BLaER1 treated with 17β-estradiol and CSF1 and Interleukin-3, amounts not matched to agents 10 nM and 100 nM (cell line): ENCODE measurements at regions not wholly inside any gene's neighbourhood (a gene's known extent, or its start where the extent isn't known, plus 50 kb on each side); places are given as distances from the start of the nearest gene placed in this dataset.

Experiments used
- H3K27ac ChIP-seq, 11 experiments: shearing (Covaris generic); formaldehyde crosslinking; 2 replicates each; pipeline ENCODE4 v1.8.1; 2022
- H3K27me3 ChIP-seq, 11 experiments: shearing (Covaris generic); formaldehyde crosslinking; 2 replicates each; pipeline ENCODE4 v1.8.1; 2022
- H3K36me3 ChIP-seq, 11 experiments: shearing (Covaris generic); formaldehyde crosslinking; 2 replicates each; pipeline ENCODE4 v1.8.1; 2022
- H3K4me1 ChIP-seq, 10 experiments: shearing (Covaris generic); formaldehyde crosslinking; 2 replicates each; pipeline ENCODE4 v1.8.1; 2022
- H3K4me2 ChIP-seq, 11 experiments: shearing (Covaris generic); formaldehyde crosslinking; 2 replicates each; pipeline ENCODE4 v1.8.1; 2022
- H3K4me3 ChIP-seq, 10 experiments: shearing (Covaris generic); formaldehyde crosslinking; 2 replicates each; pipeline ENCODE4 v1.8.1; 2022
- H3K9ac ChIP-seq, 11 experiments: shearing (Covaris generic); formaldehyde crosslinking; 2 replicates each; pipeline ENCODE4 v1.8.1; 2022
- H3K9me3 ChIP-seq, 11 experiments: shearing (Covaris generic); formaldehyde crosslinking; replicated peaks in 1 of 11; 2 replicates each; pipeline ENCODE4 v1.8.1; 2022
- H4K20me1 ChIP-seq, 11 experiments: shearing (Covaris generic); formaldehyde crosslinking; 2 replicates each; pipeline ENCODE4 v1.8.1; 2022
- Cebpa-rat ChIP-seq, 11 experiments: shearing (Covaris generic); IDR thresholded peaks; 2 replicates each; pipeline ENCODE4 v1.8.1; 2022

DNA sequence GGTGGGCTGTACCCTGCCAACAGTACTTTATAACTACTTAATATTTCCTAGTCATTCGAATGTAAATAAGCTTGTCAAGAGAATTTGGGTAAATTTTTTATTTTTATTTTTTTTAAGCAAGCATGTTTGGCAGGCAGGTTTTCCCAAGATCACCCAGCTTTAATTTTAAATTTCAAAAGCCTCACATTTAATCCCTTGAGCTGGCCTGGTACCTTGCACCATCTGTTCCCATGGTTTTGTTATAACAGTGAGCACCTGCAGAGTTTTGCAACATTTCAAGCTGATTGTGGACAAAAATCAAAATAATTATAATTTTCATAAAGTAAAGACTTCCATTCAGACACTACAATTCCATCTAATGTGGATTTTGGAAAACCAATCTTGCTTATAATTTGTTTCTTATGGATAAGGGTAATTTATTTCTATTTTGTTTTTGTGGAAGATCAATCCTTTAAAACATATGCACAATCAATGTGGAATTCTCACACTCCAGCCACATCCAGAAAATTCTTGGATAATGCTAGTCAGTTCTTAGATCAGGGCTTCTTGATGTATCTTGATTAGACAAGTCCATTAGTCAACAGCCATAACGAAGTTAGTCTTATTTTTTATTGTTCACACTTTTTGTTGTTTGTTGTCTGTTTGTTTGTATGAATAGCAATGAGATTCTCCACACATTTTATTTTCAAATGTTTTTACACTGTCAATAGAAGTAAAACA, 689.3 kb downstream of the NR4A2 start:
- H3K4me1 ChIP-seq = no peaks in the 10 kb centered on the region
- H4K20me1 ChIP-seq = no peaks in the 10 kb centered on the region
- no peak overlapping the region for H3K9ac ChIP-seq
- no peaks in the 10 kb centered on the region for H3K27me3 ChIP-seq
- H3K9me3 ChIP-seq = no peaks in the 10 kb centered on the region
- H3K36me3 ChIP-seq = no peaks in the 10 kb centered on the region
- H3K4me2 ChIP-seq = no peak overlapping the region
- no peak overlapping the region for H3K4me3 ChIP-seq
- no peak overlapping the region for H3K27ac ChIP-seq
- TF ChIP-seq Cebpa-rat (IDR thresholded peaks at IDR 0.05) = no peak

GRCh38 chr2:155633887-155634570, 698.5 kb downstream of the NR4A2 start:
- Histone ChIP-seq H3K4me2 (no peak overlapping the region), H3K27me3 (no peaks in the 10 kb centered on the region), H3K9me3 (no peaks in the 10 kb centered on the region), H3K4me1 (no peaks in the 10 kb centered on the region), H4K20me1 (no peaks in the 10 kb centered on the region), H3K4me3 (no peak overlapping the region), H3K9ac (no peak overlapping the region), H3K36me3 (no peaks in the 10 kb centered on the region), H3K27ac (no peak overlapping the region)
- no peak for TF ChIP-seq Cebpa-rat (IDR thresholded peaks at IDR 0.05)

GRCh38 chr2:155633060-155633839, 699.3 kb downstream of the NR4A2 start:
- Histone ChIP-seq H3K4me1 (no peaks in the 10 kb centered on the region), H4K20me1 (no peaks in the 10 kb centered on the region)

GRCh38 chr2:155630760-155631159, 701.8 kb downstream of the NR4A2 start:
- no peak overlapping the region for H3K9ac ChIP-seq
- no peaks in the 10 kb centered on the region for H3K4me1 ChIP-seq
- no peak overlapping the region for H3K4me2 ChIP-seq
- H3K4me3 ChIP-seq = no peak overlapping the region
- TF ChIP-seq Cebpa-rat (IDR thresholded peaks at IDR 0.05) = no peak
- no peak overlapping the region for H3K27ac ChIP-seq
- H3K27me3 ChIP-seq = no peaks in the 10 kb centered on the region
- H4K20me1 ChIP-seq = no peaks in the 10 kb centered on the region
- no peaks in the 10 kb centered on the region for H3K36me3 ChIP-seq
- no peaks in the 10 kb centered on the region for H3K9me3 ChIP-seq

More at GRCh38 chr2:155633060-155633839, 699.3 kb downstream of the NR4A2 start:
- no peak for TF ChIP-seq Cebpa-rat (IDR thresholded peaks at IDR 0.05)
- Histone ChIP-seq H3K9ac (no peak overlapping the region), H3K36me3 (no peaks in the 10 kb centered on the region), H3K4me3 (no peak overlapping the region), H3K9me3 (no peaks in the 10 kb centered on the region), H3K27ac (no peak overlapping the region), H3K4me2 (no peak overlapping the region), H3K27me3 (no peaks in the 10 kb centered on the region)

DNA sequence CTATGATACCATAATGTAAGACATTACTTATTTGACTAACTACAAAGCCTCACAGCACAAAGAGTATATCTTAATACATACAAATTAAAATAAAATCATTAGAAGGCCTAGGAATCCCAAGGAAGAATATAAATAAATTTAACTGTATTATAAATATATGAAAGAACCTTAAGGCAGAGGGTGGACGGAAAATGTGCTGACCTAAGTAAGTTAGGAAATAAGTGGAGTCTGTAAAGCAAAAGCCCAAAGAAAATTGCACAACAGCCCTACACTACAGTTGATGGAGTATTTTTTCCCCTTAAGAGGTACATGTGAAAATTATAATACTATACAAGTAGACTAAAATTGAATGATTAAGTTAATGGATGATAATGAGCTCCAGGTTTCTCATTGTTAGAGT, 710.1 kb downstream of the NR4A2 start:
- H3K27ac ChIP-seq = no peak overlapping the region
- no peak overlapping the region for H3K4me3 ChIP-seq
- H3K36me3 ChIP-seq = no peaks in the 10 kb centered on the region
- H3K4me2 ChIP-seq = no peak overlapping the region
- H3K9me3 ChIP-seq = no peaks in the 10 kb centered on the region
- H3K9ac ChIP-seq = no peak overlapping the region
- no peak for TF ChIP-seq Cebpa-rat (IDR thresholded peaks at IDR 0.05)
- H3K27me3 ChIP-seq = no peaks in the 10 kb centered on the region
- no peaks in the 10 kb centered on the region for H4K20me1 ChIP-seq
- no peaks in the 10 kb centered on the region for H3K4me1 ChIP-seq

GRCh38 chr2:155600914-155601760, 731.4 kb downstream of the NR4A2 start:
- Histone ChIP-seq H3K36me3 (no peaks in the 10 kb centered on the region), H3K4me1 (no peaks in the 10 kb centered on the region), H3K9me3 (peaks cover 0 to 15% (median 0%) of the 10 kb centered on the region in 11 experiments; a peak in 2 of 22 replicates), H3K4me3 (no peak overlapping the region), H3K27me3 (no peaks in the 10 kb centered on the region), H3K4me2 (no peak overlapping the region), H3K27ac (no peak overlapping the region), H3K9ac (no peak overlapping the region), H4K20me1 (no peaks in the 10 kb centered on the region)
- no peak for TF ChIP-seq Cebpa-rat (IDR thresholded peaks at IDR 0.05)

DNA sequence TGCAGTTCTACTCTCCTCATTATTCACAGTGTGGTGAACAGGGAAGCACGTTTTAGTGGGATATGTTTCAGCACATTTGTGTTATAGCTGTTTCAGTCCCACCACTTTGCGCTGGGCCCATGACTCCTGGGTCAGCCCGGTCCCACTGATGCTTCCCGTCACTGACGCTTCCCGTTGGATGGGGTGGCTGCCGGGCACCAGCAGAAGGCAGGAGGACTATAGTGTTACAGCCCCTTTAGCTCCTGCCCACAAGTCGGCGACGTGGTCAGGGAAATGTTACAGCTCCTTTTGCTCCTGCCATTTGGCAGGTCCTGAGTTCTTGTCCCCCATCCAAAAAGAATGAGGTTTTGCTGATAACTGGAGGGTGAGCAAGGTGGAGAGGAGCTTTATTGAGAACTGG, 732.2 kb downstream of the NR4A2 start:
- TF ChIP-seq Cebpa-rat (IDR thresholded peaks at IDR 0.05) = no peak
- H3K36me3 ChIP-seq = no peaks in the 10 kb centered on the region
- H3K4me2 ChIP-seq = no peak overlapping the region
- H3K27ac ChIP-seq = no peak overlapping the region
- no peaks in the 10 kb centered on the region for H3K27me3 ChIP-seq
- no peak overlapping the region for H3K4me3 ChIP-seq
- no peaks in the 10 kb centered on the region for H4K20me1 ChIP-seq
- peaks cover 0 to 15% (median 0%) of the 10 kb centered on the region in 11 experiments; a peak in 2 of 22 replicates for H3K9me3 ChIP-seq
- H3K4me1 ChIP-seq = no peaks in the 10 kb centered on the region
- H3K9ac ChIP-seq = no peak overlapping the region

GRCh38 chr2:155599834-155600233, 732.7 kb downstream of the NR4A2 start:
- Histone ChIP-seq H3K27me3 (no peaks in the 10 kb centered on the region), H3K27ac (no peak overlapping the region), H3K4me3 (no peak overlapping the region), H4K20me1 (no peaks in the 10 kb centered on the region), H3K36me3 (no peaks in the 10 kb centered on the region), H3K9me3 (peaks cover 0 to 15% (median 0%) of the 10 kb centered on the region in 11 experiments; a peak in 2 of 22 replicates), H3K4me2 (no peak overlapping the region), H3K4me1 (no peaks in the 10 kb centered on the region), H3K9ac (no peak overlapping the region)
- TF ChIP-seq Cebpa-rat (IDR thresholded peaks at IDR 0.05) = no peak
